Central memory CD8-positive, alpha-beta T cell (primary cell): ENCODE measurements at regions not wholly inside any gene's neighbourhood (a gene's known extent, or its start where the extent isn't known, plus 50 kb on each side); places are given as distances from the start of the nearest gene placed in this dataset.
A peak's percentile ranks its signal among the peaks of the same experiment; 100 is the strongest.
"Not testable (repeated sequence)": the region's sequence is repeated elsewhere in the genome, so short reads cannot be mapped to it uniquely, and the experiment has no call there.

Experiments
- ATAC-seq: fragments of 150-1000 bp; cut with Tn5 transposase; replicated peaks from 2 replicates; pipeline ENCODE4 v1.10.0; 2022; ENCODE audit warnings: mild to moderate bottlenecking, moderate FRiP score, moderate number of reproducible peaks; ENCODE audit not compliant: poor library complexity, severe bottlenecking; ENCODE audit errors: extremely low read depth
- DNase-seq, 2 donors: peaks; one replicate each; pipeline ENCODE4 v3.0.0; 2021; ENCODE audit warnings: low spot score in 2 of 2
- H3K27ac Mint-ChIP-seq: one replicate; pipeline ENCODE4 v1.8.0; 2022; ENCODE audit warnings: low read depth, mild to moderate bottlenecking, moderate library complexity, mixed read lengths
- H3K27me3 Mint-ChIP-seq: one replicate; pipeline ENCODE4 v1.8.0; 2022; ENCODE audit warnings: mixed read lengths
- H3K36me3 Mint-ChIP-seq: one replicate; pipeline ENCODE4 v1.8.0; 2022; ENCODE audit warnings: mild to moderate bottlenecking, moderate library complexity, mixed read lengths; ENCODE audit not compliant: insufficient read depth
- H3K4me1 Mint-ChIP-seq: one replicate; pipeline ENCODE4 v1.8.0; 2022; ENCODE audit warnings: mixed read lengths
- H3K4me3 Mint-ChIP-seq: one replicate; pipeline ENCODE4 v1.8.0; 2022; ENCODE audit warnings: mild to moderate bottlenecking, moderate library complexity, mixed read lengths
- H3K9me3 Mint-ChIP-seq: one replicate; pipeline ENCODE4 v1.8.0; 2022; ENCODE audit warnings: mixed read lengths

DNA sequence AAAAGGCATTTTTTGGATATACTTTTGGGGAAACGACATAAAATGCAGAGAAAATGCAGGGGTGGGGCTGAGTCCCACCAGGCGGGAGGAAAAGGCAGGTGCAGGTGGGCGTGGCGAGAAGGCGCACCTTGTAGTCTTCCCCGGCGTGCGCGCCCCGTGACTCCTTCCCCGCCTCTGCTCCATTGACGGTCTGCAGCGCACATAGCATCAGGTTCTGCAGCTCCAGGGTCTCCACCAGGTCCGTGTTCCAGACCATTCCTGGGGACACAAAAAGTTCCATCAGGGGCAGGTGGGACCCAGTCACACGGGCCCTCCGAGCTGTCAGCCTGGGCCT lies 59.0 kb upstream of the TNK2 start:
- not testable (repeated sequence) for H3K27me3 Mint-ChIP-seq, H3K4me1 Mint-ChIP-seq, H3K4me3 Mint-ChIP-seq, DNase-seq, ATAC-seq, H3K27ac Mint-ChIP-seq, H3K9me3 Mint-ChIP-seq
- H3K36me3 Mint-ChIP-seq, result peaks cover 42% of the 10 kb centered on the region

DNA sequence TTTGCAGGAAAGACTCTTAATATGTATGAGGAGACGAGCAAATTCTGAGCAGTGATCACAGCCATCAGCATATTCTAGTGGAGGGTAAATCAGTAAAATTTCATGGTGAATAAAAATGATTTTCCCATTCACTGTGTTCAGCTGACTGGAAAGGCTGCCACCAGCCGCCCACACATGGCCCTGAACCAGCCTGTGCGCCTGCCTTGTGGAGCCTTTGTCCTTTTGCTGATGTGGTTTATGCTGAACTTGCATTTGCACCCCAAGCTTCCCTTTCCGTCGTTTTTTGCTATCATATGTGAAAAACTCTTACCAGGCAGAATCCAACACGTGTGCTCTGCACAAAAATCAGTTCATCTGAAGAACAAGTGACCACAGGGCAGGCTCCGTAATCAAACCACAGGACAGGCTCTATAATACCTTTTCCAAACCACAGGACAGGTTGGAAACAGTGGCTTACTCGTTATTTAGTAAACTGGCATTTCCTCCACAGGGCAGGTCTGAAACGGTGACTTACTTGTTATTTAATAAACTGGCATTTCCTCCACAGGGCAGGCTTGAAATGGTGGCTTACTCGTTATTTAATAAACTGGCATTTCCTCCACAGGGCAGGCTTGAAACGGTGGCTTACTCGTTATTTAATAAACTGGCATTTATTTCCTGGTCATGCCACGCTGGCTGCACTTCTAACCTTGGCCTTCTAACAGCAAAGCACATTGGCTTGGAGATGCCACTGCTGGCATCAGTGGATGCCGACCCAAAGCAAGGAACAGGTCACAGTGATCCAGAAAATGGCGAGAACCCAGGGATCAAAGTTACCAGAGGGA lies 58.4 kb upstream of the TNK2 start:
- not testable (repeated sequence) for H3K9me3 Mint-ChIP-seq, H3K27me3 Mint-ChIP-seq, H3K4me3 Mint-ChIP-seq, ATAC-seq, H3K27ac Mint-ChIP-seq, DNase-seq, H3K4me1 Mint-ChIP-seq
- peaks cover 41% of the 10 kb centered on the region for H3K36me3 Mint-ChIP-seq

DNA sequence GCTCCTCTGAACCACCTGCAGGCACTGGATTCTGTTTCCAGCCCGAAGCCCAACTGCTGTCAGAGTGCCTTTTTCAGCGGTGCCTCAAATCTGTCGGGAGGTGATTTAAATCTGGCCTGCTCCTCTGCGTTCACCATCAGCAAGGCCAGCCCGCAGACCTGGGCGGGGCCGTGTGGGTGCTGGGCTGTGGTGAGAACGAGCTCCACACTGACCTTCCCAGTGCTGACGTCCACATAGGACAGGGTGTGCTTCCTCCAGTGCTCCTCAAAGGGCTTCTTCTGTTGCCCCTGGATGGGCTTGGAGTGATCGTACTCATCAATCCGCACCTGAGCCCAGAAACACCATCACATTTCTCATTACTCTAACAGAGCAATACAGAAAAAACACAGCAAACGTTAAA lies 56.9 kb upstream of the TNK2 start:
- not testable (repeated sequence) for H3K4me3 Mint-ChIP-seq, H3K27me3 Mint-ChIP-seq, DNase-seq, H3K4me1 Mint-ChIP-seq, H3K27ac Mint-ChIP-seq, ATAC-seq, H3K9me3 Mint-ChIP-seq
- peaks cover 32% of the 10 kb centered on the region for H3K36me3 Mint-ChIP-seq

DNA sequence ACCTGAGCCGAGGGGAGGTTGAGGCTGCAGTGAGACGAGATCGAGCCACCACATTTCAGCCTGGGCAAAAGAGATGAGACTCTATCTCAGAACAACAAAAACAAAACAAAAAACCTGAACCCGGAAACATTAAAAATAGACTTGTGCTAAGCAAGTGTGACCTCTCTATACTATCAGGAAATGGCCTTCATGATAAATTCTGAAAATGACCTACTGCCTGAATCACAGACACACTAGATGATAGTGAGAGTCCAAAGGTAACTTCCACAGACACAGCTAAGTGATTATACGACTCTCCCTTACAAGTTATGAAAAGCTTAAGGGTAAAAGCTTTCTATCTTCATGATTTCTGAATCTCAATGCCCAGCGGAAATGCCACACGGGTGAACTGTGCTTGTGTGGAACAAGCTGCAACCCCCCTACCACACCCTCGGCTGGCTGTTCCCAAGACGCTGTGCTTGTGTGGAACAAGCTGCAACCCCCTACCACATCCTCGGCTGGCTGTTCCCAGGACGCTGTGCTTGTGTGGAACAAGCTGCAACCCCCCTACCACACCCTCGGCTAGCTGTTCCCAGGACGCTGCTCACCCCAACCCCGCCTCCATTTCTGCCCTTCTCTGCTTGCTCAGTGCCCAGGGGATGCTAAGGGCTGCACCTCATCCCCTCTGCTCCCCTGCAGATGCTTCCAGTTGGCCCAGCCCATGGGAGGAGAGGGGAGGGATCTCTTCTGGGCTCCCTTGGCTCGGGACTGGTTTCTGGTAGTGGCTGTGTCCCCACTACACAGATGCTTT lies 56.2 kb upstream of the TNK2 start:
- ATAC-seq, DNase-seq, H3K4me1 Mint-ChIP-seq, H3K27me3 Mint-ChIP-seq, H3K9me3 Mint-ChIP-seq, H3K27ac Mint-ChIP-seq, H3K4me3 Mint-ChIP-seq: not testable (repeated sequence)
- peaks cover 27% of the 10 kb centered on the region for H3K36me3 Mint-ChIP-seq

DNA sequence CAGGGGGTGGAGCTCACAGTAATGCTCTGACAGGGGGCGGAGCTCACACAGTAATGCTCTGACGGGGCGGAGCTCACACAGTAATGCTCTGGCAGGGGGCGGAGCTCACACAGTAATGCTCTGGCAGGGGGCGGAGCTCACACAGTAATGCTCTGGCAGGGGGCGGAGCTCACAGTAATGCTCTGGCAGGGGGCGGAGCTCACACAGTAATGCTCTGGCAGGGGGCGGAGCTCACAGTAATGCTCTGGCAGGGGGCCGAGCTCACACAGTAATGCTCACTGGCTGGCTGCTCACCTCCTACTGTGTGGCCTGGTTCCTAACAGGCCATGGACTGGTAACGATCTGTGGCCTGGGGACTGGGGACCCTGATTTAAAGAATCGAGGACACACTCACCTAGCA lies 53.9 kb upstream of the TNK2 start:
- not testable (repeated sequence) for H3K9me3 Mint-ChIP-seq, H3K4me1 Mint-ChIP-seq, H3K4me3 Mint-ChIP-seq, H3K27ac Mint-ChIP-seq, H3K27me3 Mint-ChIP-seq, ATAC-seq, DNase-seq
- H3K36me3 Mint-ChIP-seq, result peaks cover 25% of the 10 kb centered on the region

DNA sequence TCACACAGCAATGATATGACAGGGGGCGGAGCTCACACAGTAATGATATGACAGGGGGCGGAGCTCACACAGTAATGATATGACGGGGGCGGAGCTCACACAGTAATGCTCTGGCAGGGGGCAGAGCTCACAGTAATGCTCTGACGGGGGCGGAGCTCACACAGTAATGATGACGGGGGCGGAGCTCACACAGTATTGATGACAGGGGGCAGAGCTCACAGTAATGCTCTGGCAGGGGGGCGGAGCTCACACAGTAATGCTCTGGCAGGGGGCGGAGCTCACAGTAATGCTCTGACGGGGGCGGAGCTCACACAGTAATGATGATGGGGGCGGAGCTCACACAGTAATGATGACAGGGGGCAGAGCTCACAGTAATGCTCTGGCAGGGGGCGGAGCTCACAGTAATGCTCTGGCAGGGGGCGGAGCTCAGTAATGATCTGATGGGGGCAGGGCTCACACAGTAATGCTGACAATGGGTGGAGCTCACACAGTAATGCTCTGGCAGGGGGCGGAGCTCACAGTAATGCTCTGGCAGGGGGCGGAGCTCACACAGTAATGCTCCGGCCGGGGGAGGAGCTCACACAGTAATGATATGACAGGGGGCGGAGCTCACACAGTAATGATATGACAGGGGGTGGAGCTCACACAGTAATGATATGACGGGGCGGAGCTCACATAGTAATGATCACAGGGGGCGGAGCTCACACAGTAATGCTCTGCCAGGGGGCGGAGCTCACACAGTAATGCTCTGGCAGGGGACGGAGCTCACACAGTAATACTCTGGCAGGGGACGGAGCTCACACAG lies 52.8 kb upstream of the TNK2 start:
- not testable (repeated sequence) for H3K4me1 Mint-ChIP-seq, H3K27me3 Mint-ChIP-seq, H3K4me3 Mint-ChIP-seq, H3K9me3 Mint-ChIP-seq, ATAC-seq, DNase-seq
- peak overlapping the region; percentile 83 for H3K27ac Mint-ChIP-seq
- peaks cover 21% of the 10 kb centered on the region for H3K36me3 Mint-ChIP-seq

DNA sequence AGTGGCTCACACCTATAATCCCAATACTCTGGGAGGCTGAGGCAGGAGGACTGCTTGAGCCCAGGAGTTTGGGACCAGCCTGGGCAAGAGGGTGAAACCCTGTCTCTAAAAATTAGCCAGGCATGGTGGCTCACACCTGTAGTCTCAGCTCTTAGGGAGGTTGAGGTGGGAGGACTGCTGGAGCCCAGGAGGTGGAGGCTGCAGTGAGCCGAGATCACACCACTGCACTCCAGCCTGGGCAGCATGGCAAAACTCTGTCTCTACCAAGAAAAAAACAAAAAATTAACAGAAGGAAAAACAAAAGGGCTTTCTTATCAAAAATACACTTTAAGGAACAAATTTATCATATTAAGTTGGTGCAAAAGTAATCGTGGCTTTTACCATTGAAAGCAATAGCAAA lies 51.8 kb upstream of the TNK2 start:
- peaks cover 18% of the 10 kb centered on the region for H3K36me3 Mint-ChIP-seq
- peaks cover 13% of the 10 kb centered on the region for H3K4me1 Mint-ChIP-seq
- not testable (repeated sequence) for H3K27me3 Mint-ChIP-seq

DNA sequence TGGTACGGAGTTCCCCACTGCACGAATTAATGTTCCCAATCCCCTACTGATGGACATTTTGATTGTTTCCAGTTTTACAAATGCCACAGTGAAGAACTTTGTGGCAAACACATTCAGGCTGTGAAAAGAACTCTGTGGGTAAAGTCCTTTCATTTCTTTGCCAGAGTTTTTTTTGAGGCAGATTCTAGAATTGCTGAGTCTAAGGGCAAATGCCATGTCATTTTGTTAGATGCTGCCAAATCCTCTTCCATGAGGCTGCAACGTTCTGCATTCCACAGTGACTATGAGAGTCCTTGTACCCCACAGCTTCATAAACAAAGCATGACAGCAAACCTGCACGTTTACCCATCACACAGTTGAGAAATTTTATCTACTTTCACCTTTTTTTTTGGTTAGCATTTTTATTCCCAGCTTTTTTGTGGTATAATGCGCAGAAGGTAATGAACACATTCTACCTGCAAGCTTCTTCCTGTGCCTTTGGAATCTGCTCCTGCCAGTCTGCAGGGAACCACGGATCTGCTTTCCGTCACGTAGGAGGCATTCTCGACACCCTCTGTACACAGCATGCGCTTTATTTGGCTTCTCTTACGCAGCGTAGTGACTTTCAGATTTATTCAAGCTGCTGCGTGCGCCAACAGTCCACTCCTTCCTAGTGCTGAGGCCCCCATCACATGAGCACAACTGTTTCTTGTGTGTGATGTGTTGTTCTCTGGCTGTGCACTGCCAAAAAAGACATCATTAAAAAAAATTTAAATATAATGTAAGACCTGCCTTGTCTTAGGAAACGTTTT lies 51.2 kb upstream of the TNK2 start:
- not testable (repeated sequence) for H3K27ac Mint-ChIP-seq, H3K27me3 Mint-ChIP-seq, ATAC-seq, DNase-seq, H3K9me3 Mint-ChIP-seq, H3K4me3 Mint-ChIP-seq
- Mint-ChIP-seq H3K4me1 (peaks cover 13% of the 10 kb centered on the region), H3K36me3 (peaks cover 14% of the 10 kb centered on the region)

More for the DNA sequence above, 51.8 kb upstream of the TNK2 start:
- H3K9me3 Mint-ChIP-seq, H3K4me3 Mint-ChIP-seq, H3K27ac Mint-ChIP-seq, ATAC-seq, DNase-seq: not testable (repeated sequence)

DNA sequence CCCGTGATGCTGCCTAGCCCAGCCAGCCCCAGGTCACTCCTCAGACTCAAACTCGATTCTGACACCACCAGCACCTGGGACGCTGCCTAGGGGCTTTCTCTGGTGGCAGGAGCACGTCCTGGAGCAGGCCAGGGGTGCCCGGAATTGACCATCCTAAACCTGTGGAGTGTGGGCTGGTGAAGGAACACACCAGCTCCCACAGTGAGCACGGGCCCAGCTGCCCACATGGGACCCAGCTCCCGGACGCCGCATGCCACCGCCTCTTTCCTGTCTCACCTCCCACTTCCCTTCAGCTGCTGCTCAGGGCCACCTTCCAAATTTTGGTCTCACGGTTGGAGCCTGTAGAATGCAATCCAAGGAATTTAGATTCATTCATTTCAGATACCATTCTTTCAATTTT lies 50.4 kb upstream of the TNK2 start:
- Mint-ChIP-seq H3K4me1 (peaks cover 13% of the 10 kb centered on the region), H3K36me3 (peaks cover 16% of the 10 kb centered on the region)
- not testable (repeated sequence) for DNase-seq, H3K27me3 Mint-ChIP-seq, ATAC-seq, H3K4me3 Mint-ChIP-seq, H3K27ac Mint-ChIP-seq, H3K9me3 Mint-ChIP-seq
